GM20431 (cell line): ENCODE measurements at regions not wholly inside any gene's neighbourhood (a gene's known extent, or its start where the extent isn't known, plus 50 kb on each side); places are given as distances from the start of the nearest gene placed in this dataset.

Experiments used
- in situ Hi-C: fragments of 300-500 bp; cut with MseI, MboI; formaldehyde crosslinking; loops from one replicate; pipeline ENCODE4 v1.15.0; 2020; ENCODE audit warnings: low sequenced_read_pairs; ENCODE audit not compliant: unreplicated experiment

DNA sequence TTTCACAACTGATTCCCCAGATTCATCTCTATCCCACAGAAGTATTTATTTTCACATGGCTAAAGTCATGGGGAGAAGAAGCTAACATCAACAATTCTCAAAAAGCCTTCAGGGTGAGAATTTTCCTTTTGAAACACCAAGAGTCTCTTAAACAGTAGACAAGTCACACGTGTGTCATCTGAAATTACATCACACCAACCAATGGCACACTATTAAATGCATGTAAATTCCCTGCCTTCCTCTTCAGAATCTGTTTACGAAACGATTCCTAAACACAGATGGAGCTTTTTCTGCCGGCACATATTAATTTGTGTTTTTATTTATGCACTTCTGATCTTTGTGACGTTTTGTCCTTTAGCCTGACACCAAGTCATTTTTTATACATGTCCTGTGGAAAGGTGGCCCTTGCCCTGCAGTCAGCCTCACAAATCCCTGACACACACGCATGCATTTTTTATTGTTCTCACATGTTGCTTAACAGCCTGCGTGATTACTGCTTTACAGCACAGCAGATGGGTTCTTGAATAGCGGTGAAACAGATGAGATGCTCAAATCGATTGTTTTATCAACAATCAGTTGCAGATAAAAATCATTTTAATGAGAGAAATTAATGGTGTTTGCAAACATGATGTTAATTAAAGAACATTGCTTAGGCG is 735.9 kb upstream of the TENM3 start:
- in situ Hi-C loops, result no loop called here

GRCh38 chr4:181507938-181508337 is 735.3 kb upstream of the TENM3 start:
- in situ Hi-C loops, result no loop called here

- in situ Hi-C loops, result no loop called here
These were observed 734.6 kb upstream of the TENM3 start for GRCh38 chr4:181508601-181509000.

- in situ Hi-C loops, result no loop called here
These were observed 734.1 kb upstream of the TENM3 start for GRCh38 chr4:181509073-181509472.

DNA sequence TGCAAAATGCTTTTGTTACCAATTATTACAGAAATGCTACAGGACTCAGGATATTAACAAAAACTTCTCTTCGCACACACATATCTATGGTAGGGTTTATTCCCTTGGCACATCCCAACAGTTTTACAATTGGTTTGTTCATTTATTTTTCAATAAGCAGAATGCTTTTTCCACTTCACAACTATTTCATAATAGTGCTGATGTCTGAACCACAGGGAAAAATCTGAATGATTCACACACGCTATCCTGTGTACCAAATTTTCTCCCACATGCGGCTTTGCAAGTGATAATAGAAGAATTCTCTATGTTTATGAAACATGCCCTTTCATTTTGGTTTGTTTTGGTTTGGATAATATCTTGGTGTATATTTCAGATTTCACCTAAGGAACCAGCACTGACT is 725.7 kb upstream of the TENM3 start:
- in situ Hi-C loops, result no loop called here

DNA sequence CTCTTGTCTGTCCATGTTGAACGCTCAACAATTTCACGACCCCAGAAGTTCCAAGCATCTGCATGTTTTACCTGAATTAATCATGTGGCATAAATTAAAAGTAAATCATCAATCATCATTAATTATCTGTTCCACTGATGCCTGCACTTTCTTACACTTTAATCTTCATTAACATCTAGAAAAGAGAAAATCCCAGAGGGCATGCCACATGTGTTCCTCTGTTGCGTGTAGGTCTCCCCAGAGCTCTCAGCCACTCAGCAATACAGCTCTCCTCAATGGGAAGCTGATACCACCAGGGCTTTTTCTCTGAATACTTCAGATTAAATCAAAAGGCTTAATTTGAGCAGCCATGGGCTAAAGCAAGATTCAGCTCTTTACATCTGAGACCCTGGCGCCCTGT is 722.4 kb upstream of the TENM3 start:
- in situ Hi-C loops, result no loop called here

DNA sequence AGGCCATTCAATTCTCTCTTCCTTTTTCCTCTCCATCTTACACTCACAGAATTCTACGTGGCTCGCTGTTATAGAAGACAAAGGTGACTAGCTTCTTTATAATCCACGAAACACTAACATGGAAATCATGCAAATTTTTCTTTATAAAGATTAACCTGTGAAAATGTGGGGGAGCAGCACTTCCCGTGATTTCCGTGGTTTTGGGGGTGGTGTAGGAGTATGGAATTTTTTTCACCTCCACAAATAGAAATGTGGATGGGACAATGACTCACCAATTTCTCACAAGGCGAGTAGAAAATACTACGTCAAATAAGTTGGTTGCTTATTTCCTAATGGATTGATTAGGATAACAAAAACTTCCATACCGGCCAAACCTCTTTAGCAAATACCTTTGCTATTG is 719.2 kb upstream of the TENM3 start:
- in situ Hi-C loops, result no loop called here

GRCh38 chr4:181524499-181524898 is 718.7 kb upstream of the TENM3 start:
- in situ Hi-C loops, result no loop called here

DNA sequence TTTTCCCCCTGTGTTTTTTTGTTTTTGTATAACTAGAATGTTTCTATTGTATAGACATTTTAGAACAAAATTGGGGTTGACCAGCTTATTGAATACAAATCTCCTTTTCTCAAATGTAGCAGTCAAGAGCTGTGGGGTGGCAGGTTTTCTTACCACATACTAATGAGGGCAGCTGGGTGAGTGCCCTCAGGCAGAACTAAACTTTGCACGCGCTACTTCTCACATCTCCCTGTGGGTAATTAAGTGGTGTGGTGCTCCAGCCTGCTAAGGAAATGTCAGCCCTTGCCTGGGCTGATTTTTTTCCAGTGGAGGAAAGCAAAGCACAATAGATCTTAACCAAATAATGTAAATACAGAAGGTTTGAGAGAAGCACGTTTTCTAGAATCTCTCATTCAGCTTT is 717.6 kb upstream of the TENM3 start:
- in situ Hi-C loops, result loop anchor here (25.0 kb wide), 1 partner anchor 388 kb away; no protein-coding TSS in a partner anchor

DNA sequence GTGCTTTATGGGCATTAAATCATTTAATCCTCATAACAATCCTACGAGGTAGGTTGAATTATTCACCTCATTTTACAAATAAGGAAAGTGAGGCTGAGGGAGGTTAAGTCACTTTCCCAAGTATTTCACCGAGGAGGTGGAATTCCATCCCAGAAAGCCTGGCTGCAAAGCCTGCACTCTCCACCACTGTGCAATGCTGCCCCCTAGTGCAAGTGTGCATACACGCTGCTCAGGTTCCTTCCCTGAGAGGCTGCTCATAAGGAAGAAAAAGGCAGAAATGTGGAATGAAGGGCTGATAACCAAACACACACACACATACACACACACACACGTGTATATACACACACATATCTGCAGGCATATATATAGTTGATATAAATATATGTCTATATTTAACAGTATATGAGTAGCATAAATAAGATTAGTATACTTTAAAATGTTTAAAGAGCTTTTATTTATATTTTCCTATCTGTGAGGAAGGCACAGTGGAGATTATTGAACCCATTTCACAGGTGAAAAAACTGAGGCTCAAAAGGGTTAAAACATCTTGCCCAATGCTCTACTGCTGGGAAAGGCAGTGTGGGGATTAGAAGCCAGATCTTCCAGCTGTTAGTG is 714.5 kb upstream of the TENM3 start:
- in situ Hi-C loops, result loop anchor here (25.0 kb wide), 1 partner anchor 391 kb away; no protein-coding TSS in a partner anchor

GRCh38 chr4:181529537-181529936 is 713.7 kb upstream of the TENM3 start:
- in situ Hi-C loops, result loop anchor here (25.0 kb wide), 1 partner anchor 392 kb away; no protein-coding TSS in a partner anchor

GRCh38 chr4:181536196-181536746 is 706.9 kb upstream of the TENM3 start:
- in situ Hi-C loops, result loop anchor here (25.0 kb wide), 1 partner anchor 399 kb away; no protein-coding TSS in a partner anchor

GRCh38 chr4:181536811-181537434 is 706.3 kb upstream of the TENM3 start:
- in situ Hi-C loops, result loop anchor here (25.0 kb wide), 1 partner anchor 400 kb away; no protein-coding TSS in a partner anchor

GRCh38 chr4:181538431-181538830 is 704.8 kb upstream of the TENM3 start:
- in situ Hi-C loops, result loop anchor here (25.0 kb wide), 1 partner anchor 401 kb away; no protein-coding TSS in a partner anchor

DNA sequence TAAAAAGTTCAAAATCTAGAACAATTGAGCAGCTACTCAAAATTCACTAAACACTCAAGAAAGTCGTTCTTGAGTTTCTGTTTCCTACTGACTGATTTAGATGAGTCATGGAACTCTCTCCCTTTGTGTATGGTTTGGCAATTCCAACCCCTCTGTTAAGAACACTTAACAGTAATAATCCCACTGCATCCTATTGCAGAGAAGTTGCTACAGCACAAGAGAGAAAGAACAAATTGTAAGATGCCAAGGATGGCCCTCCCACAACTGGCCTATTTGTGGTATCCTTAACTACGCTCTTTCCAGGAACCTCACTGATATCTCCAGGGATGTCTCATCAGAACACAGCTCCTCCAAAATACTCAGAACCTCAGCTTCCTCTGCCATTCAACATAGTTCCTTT is 701.8 kb upstream of the TENM3 start:
- in situ Hi-C loops, result loop anchor here (25.0 kb wide), 1 partner anchor 404 kb away; no protein-coding TSS in a partner anchor

- in situ Hi-C loops, result loop anchor here (25.0 kb wide), 1 partner anchor 412 kb away; no protein-coding TSS in a partner anchor
These were observed 694.2 kb upstream of the TENM3 start for GRCh38 chr4:181548873-181549575.

- in situ Hi-C loops, result loop anchor here (25.0 kb wide), 1 partner anchor 412 kb away; no protein-coding TSS in a partner anchor
These were observed 693.5 kb upstream of the TENM3 start for GRCh38 chr4:181549576-181550188.

- in situ Hi-C loops, result no loop called here
These were observed 692.8 kb upstream of the TENM3 start for GRCh38 chr4:181550381-181550780.

DNA sequence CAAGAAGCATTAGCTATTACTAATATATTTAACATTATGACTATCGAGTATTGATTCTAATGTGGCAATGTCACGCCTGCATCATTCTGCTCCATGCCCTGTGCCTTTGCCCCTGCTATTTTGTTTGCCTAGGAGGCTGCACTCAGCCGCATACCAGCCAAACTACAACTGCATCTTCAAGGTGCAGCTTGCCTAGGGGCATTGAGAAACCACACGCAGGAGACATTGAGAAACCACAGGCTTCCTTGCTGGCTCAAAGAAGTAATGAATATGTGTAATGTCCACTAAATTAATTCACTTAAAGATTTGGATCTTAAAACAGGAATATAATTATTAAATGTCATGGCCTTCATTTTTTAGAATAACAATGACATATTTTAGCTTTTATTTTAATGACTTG is 683.6 kb upstream of the TENM3 start:
- in situ Hi-C loops, result no loop called here

GRCh38 chr4:181562399-181562798 is 680.8 kb upstream of the TENM3 start:
- in situ Hi-C loops, result no loop called here
